ENCODE measurements at regions not wholly inside any gene's neighbourhood (a gene's known extent, or its start where the extent isn't known, plus 50 kb on each side); places are given as distances from the start of the nearest gene placed in this dataset.
A peak's percentile ranks its signal among the peaks of the same experiment; 100 is the strongest.

- no peaks in the 10 kb centered on the region for H3K9me3 Mint-ChIP-seq
- H3K4me1 Mint-ChIP-seq (ENCODE audit: low read depth), result peaks cover 3% of the 10 kb centered on the region
- DNase-seq, result no peak
- no peak overlapping the region for H3K4me3 Mint-ChIP-seq
- ATAC-seq, result no peak
- H3K27me3 Mint-ChIP-seq (ENCODE audit: low read depth), result no peaks in the 10 kb centered on the region
- peaks cover 2% of the 10 kb centered on the region for H3K36me3 Mint-ChIP-seq (ENCODE audit: insufficient read depth)
Observed at GRCh38 chr2:181380581-181380980, 76.6 kb upstream of the ITGA4 start.

- H3K4me3 Mint-ChIP-seq, result no peak overlapping the region
- H3K36me3 Mint-ChIP-seq (ENCODE audit: insufficient read depth), result no peaks in the 10 kb centered on the region
- no peaks in the 10 kb centered on the region for H3K4me1 Mint-ChIP-seq (ENCODE audit: low read depth)
- DNase-seq (no peak), ATAC-seq (no peak)
- no peaks in the 10 kb centered on the region for H3K27me3 Mint-ChIP-seq (ENCODE audit: low read depth)
- H3K9me3 Mint-ChIP-seq, result no peaks in the 10 kb centered on the region
Observed at GRCh38 chr2:181384923-181385322, 72.3 kb upstream of the ITGA4 start.

- no peaks in the 10 kb centered on the region for H3K27me3 Mint-ChIP-seq (ENCODE audit: low read depth)
- peaks cover 15% of the 10 kb centered on the region for H3K4me1 Mint-ChIP-seq (ENCODE audit: low read depth)
- H3K4me3 Mint-ChIP-seq, result no peak overlapping the region
- DNase-seq (no peak), ATAC-seq (no peak)
- H3K9me3 Mint-ChIP-seq, result no peaks in the 10 kb centered on the region
- H3K36me3 Mint-ChIP-seq (ENCODE audit: insufficient read depth), result peaks cover 2% of the 10 kb centered on the region
Observed at GRCh38 chr2:181389524-181389923, 67.7 kb upstream of the ITGA4 start.

GRCh38 chr2:181393472-181393871 lies 63.7 kb upstream of the ITGA4 start:
- no peaks in the 10 kb centered on the region for H3K27me3 Mint-ChIP-seq (ENCODE audit: low read depth)
- H3K4me1 Mint-ChIP-seq (ENCODE audit: low read depth), result peaks cover 30% of the 10 kb centered on the region
- no peaks in the 10 kb centered on the region for H3K9me3 Mint-ChIP-seq
- ATAC-seq (peak in 1 of 2 donors; percentile 44), DNase-seq (no peak)
- H3K4me3 Mint-ChIP-seq, result peak overlapping the region; percentile 76
- peaks cover 4% of the 10 kb centered on the region for H3K36me3 Mint-ChIP-seq (ENCODE audit: insufficient read depth)

- Mint-ChIP-seq H3K36me3 (ENCODE audit: insufficient read depth) (peaks cover 4% of the 10 kb centered on the region), H3K4me3 (peak overlapping the region; percentile 2), H3K9me3 (no peaks in the 10 kb centered on the region), H3K27me3 (ENCODE audit: low read depth) (no peaks in the 10 kb centered on the region), H3K4me1 (ENCODE audit: low read depth) (peaks cover 30% of the 10 kb centered on the region)
- peak in 1 of 2 donors; percentile 49 for ATAC-seq
- DNase-seq, result no peak
Observed at GRCh38 chr2:181394741-181395437, 62.3 kb upstream of the ITGA4 start.

- Mint-ChIP-seq H3K4me1 (ENCODE audit: low read depth) (peaks cover 30% of the 10 kb centered on the region), H3K36me3 (ENCODE audit: insufficient read depth) (peaks cover 4% of the 10 kb centered on the region), H3K27me3 (ENCODE audit: low read depth) (no peaks in the 10 kb centered on the region), H3K9me3 (no peaks in the 10 kb centered on the region), H3K4me3 (no peak overlapping the region)
- ATAC-seq, result no peak
- no peak for DNase-seq
Observed at GRCh38 chr2:181395851-181396250, 61.3 kb upstream of the ITGA4 start.

GRCh38 chr2:181396256-181397123 lies 60.7 kb upstream of the ITGA4 start:
- ATAC-seq (no peak), DNase-seq (no peak)
- Mint-ChIP-seq H3K36me3 (ENCODE audit: insufficient read depth) (peaks cover 4% of the 10 kb centered on the region), H3K4me3 (no peak overlapping the region), H3K27me3 (ENCODE audit: low read depth) (no peaks in the 10 kb centered on the region), H3K9me3 (no peaks in the 10 kb centered on the region), H3K4me1 (ENCODE audit: low read depth) (peaks cover 30% of the 10 kb centered on the region)

- Mint-ChIP-seq H3K4me3 (no peak overlapping the region), H3K4me1 (ENCODE audit: low read depth) (peaks cover 23% of the 10 kb centered on the region), H3K36me3 (ENCODE audit: insufficient read depth) (peaks cover 2% of the 10 kb centered on the region), H3K27me3 (ENCODE audit: low read depth) (no peaks in the 10 kb centered on the region), H3K9me3 (no peaks in the 10 kb centered on the region)
- DNase-seq (no peak), ATAC-seq (no peak)
Observed at GRCh38 chr2:181397331-181397730, 59.9 kb upstream of the ITGA4 start.

- peaks cover 22% of the 10 kb centered on the region for H3K4me1 Mint-ChIP-seq (ENCODE audit: low read depth)
- no peak overlapping the region for H3K4me3 Mint-ChIP-seq
- DNase-seq, result no peak
- no peaks in the 10 kb centered on the region for H3K9me3 Mint-ChIP-seq
- H3K27me3 Mint-ChIP-seq (ENCODE audit: low read depth), result no peaks in the 10 kb centered on the region
- peaks cover 2% of the 10 kb centered on the region for H3K36me3 Mint-ChIP-seq (ENCODE audit: insufficient read depth)
- ATAC-seq, result no peak
Observed at GRCh38 chr2:181398000-181398399, 59.2 kb upstream of the ITGA4 start.

- Mint-ChIP-seq H3K4me1 (ENCODE audit: low read depth) (peaks cover 19% of the 10 kb centered on the region), H3K4me3 (no peak overlapping the region), H3K27me3 (ENCODE audit: low read depth) (no peaks in the 10 kb centered on the region), H3K36me3 (ENCODE audit: insufficient read depth) (peaks cover 2% of the 10 kb centered on the region), H3K9me3 (no peaks in the 10 kb centered on the region)
- DNase-seq, result no peak
- ATAC-seq, result no peak
Observed at GRCh38 chr2:181399027-181399426, 58.2 kb upstream of the ITGA4 start.

GRCh38 chr2:181404472-181404871 lies 52.7 kb upstream of the ITGA4 start:
- Mint-ChIP-seq H3K4me3 (no peak overlapping the region), H3K36me3 (ENCODE audit: insufficient read depth) (peaks cover 10% of the 10 kb centered on the region), H3K4me1 (ENCODE audit: low read depth) (peaks cover 8% of the 10 kb centered on the region), H3K27me3 (ENCODE audit: low read depth) (no peaks in the 10 kb centered on the region), H3K9me3 (no peaks in the 10 kb centered on the region)
- ATAC-seq (no peak), DNase-seq (no peak)

GRCh38 chr2:181407171-181407570 lies 50.0 kb upstream of the ITGA4 start:
- H3K4me3 Mint-ChIP-seq, result no peak overlapping the region
- no peak for ATAC-seq
- no peak for DNase-seq
- H3K4me1 Mint-ChIP-seq (ENCODE audit: low read depth), result peaks cover 8% of the 10 kb centered on the region
- H3K36me3 Mint-ChIP-seq (ENCODE audit: insufficient read depth), result peaks cover 18% of the 10 kb centered on the region
- peaks cover 2% of the 10 kb centered on the region for H3K9me3 Mint-ChIP-seq
- no peaks in the 10 kb centered on the region for H3K27me3 Mint-ChIP-seq (ENCODE audit: low read depth)

All from activated T-cell treated with anti-CD3 and anti-CD28 coated beads, Interleukin-2, amount 50 U/mL, for 4 hours (primary cell).